ENCODE measurements at regions not wholly inside any gene's neighbourhood (a gene's known extent, or its start where the extent isn't known, plus 50 kb on each side); places are given as distances from the start of the nearest gene placed in this dataset.
"Not testable (repeated sequence)": the region's sequence is repeated elsewhere in the genome, so short reads cannot be mapped to it uniquely, and the experiment has no call there.

- DNase-seq, result no peak
- H3K4me3 Mint-ChIP-seq, result no peak overlapping the region
- H3K27ac Mint-ChIP-seq, result no peak overlapping the region
- CTCF ChIA-PET, result interaction anchor here (0.6 kb wide), 1 partner anchor 17 kb away, joined by 3 read pairs; no protein-coding TSS in a partner anchor
- intact Hi-C loops (cut with micrococcal nuclease), result no loop called here
- POLR2A ChIA-PET, result no interaction called here
- H3K9me3 Mint-ChIP-seq, result peaks cover 16% of the 10 kb centered on the region
- no peaks in the 10 kb centered on the region for H3K36me3 Mint-ChIP-seq
- no peaks in the 10 kb centered on the region for H3K27me3 Mint-ChIP-seq
- no peaks in the 10 kb centered on the region for H3K4me1 Mint-ChIP-seq (ENCODE audit: low read depth)
Observed at GRCh38 chr3:95311272-95311671, 1248.4 kb downstream of the NSUN3 start.

- Mint-ChIP-seq H3K27ac (no peak overlapping the region), H3K27me3 (no peaks in the 10 kb centered on the region), H3K4me3 (no peak overlapping the region), H3K9me3 (peaks cover 19% of the 10 kb centered on the region), H3K4me1 (ENCODE audit: low read depth) (no peaks in the 10 kb centered on the region), H3K36me3 (no peaks in the 10 kb centered on the region)
- intact Hi-C loops (cut with micrococcal nuclease), result no loop called here
- DNase-seq, result no peak
- POLR2A ChIA-PET, result no interaction called here
- CTCF ChIA-PET, result no interaction called here
Observed at GRCh38 chr3:95312650-95313049, 1249.8 kb downstream of the NSUN3 start.

- intact Hi-C loops (cut with micrococcal nuclease), result no loop called here
- H3K9me3 Mint-ChIP-seq, result peaks cover 16% of the 10 kb centered on the region
- no peak for DNase-seq
- no peaks in the 10 kb centered on the region for H3K4me1 Mint-ChIP-seq (ENCODE audit: low read depth)
- H3K36me3 Mint-ChIP-seq, result no peaks in the 10 kb centered on the region
- ChIA-PET CTCF (no interaction called here), POLR2A (no interaction called here)
- no peaks in the 10 kb centered on the region for H3K27me3 Mint-ChIP-seq
- H3K4me3 Mint-ChIP-seq, result no peak overlapping the region
- H3K27ac Mint-ChIP-seq, result no peak overlapping the region
Observed at GRCh38 chr3:95319921-95320494, 1257.1 kb downstream of the NSUN3 start.

GRCh38 chr3:95327478-95327877 is 1264.6 kb downstream of the NSUN3 start:
- intact Hi-C loops (cut with micrococcal nuclease), result no loop called here

GRCh38 chr3:95333826-95334225 is 1271.0 kb downstream of the NSUN3 start:
- intact Hi-C loops (cut with micrococcal nuclease), result no loop called here
- no peaks in the 10 kb centered on the region for H3K27me3 Mint-ChIP-seq
- ChIA-PET CTCF (no interaction called here), POLR2A (no interaction called here)
- H3K9me3 Mint-ChIP-seq, result peaks cover 2% of the 10 kb centered on the region
- no peak overlapping the region for H3K4me3 Mint-ChIP-seq
- H3K4me1 Mint-ChIP-seq (ENCODE audit: low read depth), result no peaks in the 10 kb centered on the region
- no peaks in the 10 kb centered on the region for H3K36me3 Mint-ChIP-seq
- no peak overlapping the region for H3K27ac Mint-ChIP-seq
- no peak for DNase-seq

More at GRCh38 chr3:95327478-95327877, 1264.6 kb downstream of the NSUN3 start:
- Mint-ChIP-seq H3K4me1 (ENCODE audit: low read depth) (no peaks in the 10 kb centered on the region), H3K27ac (no peak overlapping the region), H3K4me3 (no peak overlapping the region), H3K27me3 (no peaks in the 10 kb centered on the region), H3K36me3 (no peaks in the 10 kb centered on the region), H3K9me3 (peaks cover 3% of the 10 kb centered on the region)
- ChIA-PET CTCF (no interaction called here), POLR2A (no interaction called here)
- DNase-seq, result no peak

GRCh38 chr3:95334461-95334860 is 1271.6 kb downstream of the NSUN3 start:
- ChIA-PET CTCF (no interaction called here), POLR2A (no interaction called here)
- Mint-ChIP-seq H3K4me1 (ENCODE audit: low read depth) (no peaks in the 10 kb centered on the region), H3K27ac (no peak overlapping the region), H3K4me3 (no peak overlapping the region), H3K9me3 (peaks cover 2% of the 10 kb centered on the region), H3K27me3 (no peaks in the 10 kb centered on the region), H3K36me3 (no peaks in the 10 kb centered on the region)
- DNase-seq, result no peak
- intact Hi-C loops (cut with micrococcal nuclease), result no loop called here

- peaks cover 2% of the 10 kb centered on the region for H3K9me3 Mint-ChIP-seq
- H3K36me3 Mint-ChIP-seq, result no peaks in the 10 kb centered on the region
- POLR2A ChIA-PET, result no interaction called here
- CTCF ChIA-PET, result no interaction called here
- no peaks in the 10 kb centered on the region for H3K4me1 Mint-ChIP-seq (ENCODE audit: low read depth)
- no peaks in the 10 kb centered on the region for H3K27me3 Mint-ChIP-seq
- H3K4me3 Mint-ChIP-seq, result no peak overlapping the region
- DNase-seq, result no peak
- intact Hi-C loops (cut with micrococcal nuclease), result no loop called here
- H3K27ac Mint-ChIP-seq, result no peak overlapping the region
Observed at GRCh38 chr3:95335517-95335916, 1272.7 kb downstream of the NSUN3 start.

- intact Hi-C loops (cut with micrococcal nuclease), result no loop called here
- no peak overlapping the region for H3K4me3 Mint-ChIP-seq
- no peaks in the 10 kb centered on the region for H3K4me1 Mint-ChIP-seq (ENCODE audit: low read depth)
- ChIA-PET CTCF (no interaction called here), POLR2A (no interaction called here)
- no peaks in the 10 kb centered on the region for H3K27me3 Mint-ChIP-seq
- H3K27ac Mint-ChIP-seq, result no peak overlapping the region
- no peaks in the 10 kb centered on the region for H3K36me3 Mint-ChIP-seq
- DNase-seq, result no peak
- H3K9me3 Mint-ChIP-seq, result peaks cover 4% of the 10 kb centered on the region
Observed at GRCh38 chr3:95338446-95338845, 1275.6 kb downstream of the NSUN3 start.

- CTCF ChIA-PET, result no interaction called here
- intact Hi-C loops (cut with micrococcal nuclease), result no loop called here
- Mint-ChIP-seq H3K9me3 (peaks cover 2% of the 10 kb centered on the region), H3K27ac (no peak overlapping the region), H3K4me3 (no peak overlapping the region), H3K36me3 (no peaks in the 10 kb centered on the region), H3K4me1 (ENCODE audit: low read depth) (no peaks in the 10 kb centered on the region), H3K27me3 (no peaks in the 10 kb centered on the region)
- DNase-seq, result no peak
- POLR2A ChIA-PET, result no interaction called here
Observed at GRCh38 chr3:95341314-95341713, 1278.5 kb downstream of the NSUN3 start.

GRCh38 chr3:95343228-95343627 is 1280.4 kb downstream of the NSUN3 start:
- DNase-seq, result no peak
- H3K9me3 Mint-ChIP-seq, result peaks cover 4% of the 10 kb centered on the region
- POLR2A ChIA-PET, result no interaction called here
- no peak overlapping the region for H3K27ac Mint-ChIP-seq
- H3K4me3 Mint-ChIP-seq, result no peak overlapping the region
- no peaks in the 10 kb centered on the region for H3K27me3 Mint-ChIP-seq
- CTCF ChIA-PET, result no interaction called here
- H3K4me1 Mint-ChIP-seq (ENCODE audit: low read depth), result no peaks in the 10 kb centered on the region
- intact Hi-C loops (cut with micrococcal nuclease), result no loop called here
- H3K36me3 Mint-ChIP-seq, result no peaks in the 10 kb centered on the region

- H3K27me3 Mint-ChIP-seq, result no peaks in the 10 kb centered on the region
- no peak overlapping the region for H3K4me3 Mint-ChIP-seq
- POLR2A ChIA-PET, result no interaction called here
- H3K9me3 Mint-ChIP-seq, result peaks cover 7% of the 10 kb centered on the region
- DNase-seq, result no peak
- no peak overlapping the region for H3K27ac Mint-ChIP-seq
- intact Hi-C loops (cut with micrococcal nuclease), result no loop called here
- no peaks in the 10 kb centered on the region for H3K4me1 Mint-ChIP-seq (ENCODE audit: low read depth)
- CTCF ChIA-PET, result no interaction called here
- no peaks in the 10 kb centered on the region for H3K36me3 Mint-ChIP-seq
Observed at GRCh38 chr3:95343767-95344166, 1280.9 kb downstream of the NSUN3 start.

GRCh38 chr3:95347936-95348335 is 1285.1 kb downstream of the NSUN3 start:
- H3K36me3 Mint-ChIP-seq; CTCF ChIA-PET; DNase-seq; POLR2A ChIA-PET; H3K27me3 Mint-ChIP-seq; H3K4me1 Mint-ChIP-seq (ENCODE audit: low read depth); H3K4me3 Mint-ChIP-seq; H3K27ac Mint-ChIP-seq; intact Hi-C loops (cut with micrococcal nuclease); H3K9me3 Mint-ChIP-seq: not testable (repeated sequence)

- peaks cover 5% of the 10 kb centered on the region for H3K9me3 Mint-ChIP-seq
- CTCF ChIA-PET, result no interaction called here
Observed at GRCh38 chr3:95348879-95349278, 1286.0 kb downstream of the NSUN3 start.

GRCh38 chr3:95350049-95350448 is 1287.2 kb downstream of the NSUN3 start:
- ChIA-PET POLR2A (no interaction called here), CTCF (no interaction called here)
- no peaks in the 10 kb centered on the region for H3K4me1 Mint-ChIP-seq (ENCODE audit: low read depth)
- H3K27ac Mint-ChIP-seq, result no peak overlapping the region
- DNase-seq, result no peak
- H3K4me3 Mint-ChIP-seq, result no peak overlapping the region
- no peaks in the 10 kb centered on the region for H3K27me3 Mint-ChIP-seq
- intact Hi-C loops (cut with micrococcal nuclease), result no loop called here
- peaks cover 5% of the 10 kb centered on the region for H3K9me3 Mint-ChIP-seq
- no peaks in the 10 kb centered on the region for H3K36me3 Mint-ChIP-seq

More at GRCh38 chr3:95348879-95349278, 1286.0 kb downstream of the NSUN3 start:
- Mint-ChIP-seq H3K4me1 (ENCODE audit: low read depth) (no peaks in the 10 kb centered on the region), H3K4me3 (no peak overlapping the region), H3K27me3 (no peaks in the 10 kb centered on the region), H3K27ac (no peak overlapping the region), H3K36me3 (no peaks in the 10 kb centered on the region)
- POLR2A ChIA-PET, result no interaction called here
- DNase-seq, result no peak
- intact Hi-C loops (cut with micrococcal nuclease), result no loop called here
